Activated effector memory CD4-positive, alpha-beta T cell treated with anti-CD3 and anti-CD28 coated beads, Interleukin-2, amount 50 U/mL, for 16 hours (primary cell): ENCODE measurements at regions not wholly inside any gene's neighbourhood (a gene's known extent, or its start where the extent isn't known, plus 50 kb on each side); places are given as distances from the start of the nearest gene placed in this dataset.
"Not testable (repeated sequence)": the region's sequence is repeated elsewhere in the genome, so short reads cannot be mapped to it uniquely, and the experiment has no call there.

Experiments
- DNase-seq: peaks from one replicate; pipeline ENCODE4 v3.0.0-alpha.2; 2020

DNA sequence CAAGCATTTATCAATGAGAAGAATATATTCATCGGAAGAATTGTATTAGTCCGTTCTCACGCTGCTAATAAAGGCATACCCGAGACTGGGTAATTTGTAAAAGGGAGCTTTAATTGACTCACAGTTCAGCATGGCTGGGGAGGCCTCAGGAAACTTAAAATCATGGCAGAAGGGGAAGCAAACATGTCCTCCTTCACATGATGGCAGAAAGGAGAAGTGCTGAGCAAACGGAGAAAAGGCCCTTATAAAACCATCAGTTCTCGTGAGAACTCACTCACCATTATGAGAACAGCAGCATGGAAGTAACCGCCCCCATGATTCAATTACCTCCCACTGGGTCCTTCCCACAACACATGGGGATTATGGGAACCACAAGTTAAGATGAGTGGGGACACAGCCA lies 1688.2 kb downstream of the SPATA31A7 start:
- not testable (repeated sequence) for DNase-seq

GRCh38 chr9:62880453-62880852 lies 1690.6 kb downstream of the SPATA31A7 start:
- DNase-seq = not testable (repeated sequence)

DNA sequence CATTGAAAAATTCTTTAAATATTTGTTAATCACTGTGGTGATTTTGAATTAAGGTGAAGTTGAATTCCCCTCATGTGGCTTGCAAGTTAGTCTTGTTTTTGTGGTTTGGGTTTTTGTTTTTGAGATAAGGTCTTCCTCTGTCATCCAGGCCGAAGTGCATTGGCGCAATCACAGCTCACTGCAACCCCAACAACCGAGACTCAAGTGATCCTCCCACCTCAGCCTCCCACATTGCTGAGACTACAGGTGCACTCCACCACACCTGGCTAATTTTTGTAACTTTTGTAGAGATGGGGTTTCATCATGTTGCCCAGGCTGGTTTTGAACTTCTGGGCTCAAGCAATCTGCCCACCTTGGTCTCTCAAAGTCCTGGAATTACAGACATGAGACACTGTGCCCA lies 1691.1 kb downstream of the SPATA31A7 start:
- not testable (repeated sequence) for DNase-seq

GRCh38 chr9:62881811-62882210 lies 1692.0 kb downstream of the SPATA31A7 start:
- not testable (repeated sequence) for DNase-seq

DNA sequence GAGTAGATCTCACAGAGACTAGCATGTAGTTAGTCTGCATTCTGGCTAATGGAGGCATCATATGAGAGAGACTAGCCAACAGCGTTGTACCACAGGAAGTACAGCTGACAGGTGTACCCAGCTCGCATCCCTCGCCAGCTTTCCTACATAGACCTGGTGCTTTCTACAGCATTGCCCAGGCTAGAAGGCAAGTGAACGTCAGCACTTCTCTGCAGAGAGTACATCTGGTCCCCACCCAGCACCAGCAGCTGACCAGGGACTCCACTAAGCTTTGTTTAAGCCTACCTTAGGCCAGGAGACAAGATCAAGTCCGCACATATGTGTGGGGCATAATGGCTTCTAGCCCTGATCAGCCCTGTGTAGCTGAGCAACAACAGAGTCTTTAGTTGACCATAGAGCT lies 1692.9 kb downstream of the SPATA31A7 start:
- DNase-seq = not testable (repeated sequence)

DNA sequence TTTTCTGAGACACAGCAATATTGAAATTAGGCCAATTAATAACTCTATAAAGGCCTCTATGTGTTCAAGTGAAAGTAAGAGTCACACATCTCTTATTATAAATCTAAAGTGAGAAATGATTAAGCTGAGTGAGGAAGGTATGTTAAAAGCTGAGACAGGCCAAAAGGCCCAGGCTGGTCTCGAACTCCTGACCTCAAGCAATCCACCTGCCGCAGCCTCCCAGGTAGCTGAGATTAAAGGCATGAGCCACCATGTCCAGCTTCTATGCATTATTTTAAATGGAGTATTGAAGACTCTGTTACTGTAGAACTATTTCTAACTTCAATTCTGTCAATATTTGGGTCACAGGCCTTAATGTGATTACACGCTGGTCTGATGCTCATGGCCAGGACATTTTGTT lies 1706.9 kb downstream of the SPATA31A7 start:
- not testable (repeated sequence) for DNase-seq

DNA sequence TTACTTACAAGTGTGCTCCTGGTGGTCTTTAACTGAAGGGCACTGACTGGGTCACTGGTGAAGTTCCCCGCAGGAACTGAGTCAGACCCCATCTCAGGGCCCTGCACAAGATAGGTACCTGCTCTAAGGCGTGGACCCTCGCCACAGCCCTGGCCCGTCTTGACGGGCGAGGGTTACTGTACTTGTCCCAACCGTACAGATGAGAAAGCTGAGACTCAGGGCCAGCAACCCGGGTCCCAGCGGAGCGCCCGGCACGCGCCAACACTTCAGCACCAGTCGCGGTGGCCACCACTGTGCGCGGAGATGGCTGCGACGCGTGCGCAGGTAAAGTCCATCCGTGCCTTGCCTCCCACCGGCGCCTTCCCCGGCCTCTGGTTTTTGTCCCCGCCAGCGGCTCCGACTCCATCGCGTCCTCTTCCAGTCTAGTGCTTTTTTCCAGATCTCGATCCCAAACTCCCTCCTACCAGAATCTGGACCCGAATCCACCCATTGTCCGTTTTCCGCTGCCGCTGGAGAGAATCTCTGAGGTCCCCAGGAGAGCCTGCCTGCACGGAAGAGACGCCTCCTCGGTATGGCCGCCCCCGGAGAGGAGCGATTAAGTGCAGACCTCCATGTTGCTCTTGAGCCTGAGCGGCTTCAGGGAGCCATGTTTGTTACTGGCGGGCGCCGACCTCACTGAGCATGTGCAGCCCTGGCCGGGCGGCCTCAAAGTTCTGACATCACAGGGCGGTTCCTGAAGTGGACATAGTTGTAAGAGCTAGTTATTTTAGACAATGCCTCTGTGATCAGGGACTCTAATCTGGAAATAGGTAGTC lies 1707.8 kb downstream of the SPATA31A7 start:
- DNase-seq = peak; percentile 87

DNA sequence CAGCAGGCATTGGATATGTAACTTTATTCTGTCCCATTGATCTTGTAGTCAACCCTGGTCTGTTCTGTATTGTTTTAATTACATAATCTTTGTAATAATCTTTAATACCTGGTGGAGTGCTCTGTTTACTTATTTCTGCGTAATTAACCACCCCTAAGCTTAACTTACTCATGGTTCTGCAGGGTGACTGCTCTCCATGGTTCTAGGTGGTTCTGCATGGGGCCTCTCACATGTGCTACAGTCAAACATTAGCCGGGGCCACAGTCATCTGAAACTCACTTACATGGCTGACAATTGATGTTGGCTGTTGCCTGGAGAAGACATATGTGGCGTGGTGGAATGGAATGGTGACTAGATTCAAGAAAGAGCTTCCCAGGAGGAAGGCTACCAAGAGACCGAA lies 1709.8 kb downstream of the SPATA31A7 start:
- not testable (repeated sequence) for DNase-seq

GRCh38 chr9:62904061-62904460 lies 1714.2 kb downstream of the SPATA31A7 start:
- peak; percentile 46 for DNase-seq

DNA sequence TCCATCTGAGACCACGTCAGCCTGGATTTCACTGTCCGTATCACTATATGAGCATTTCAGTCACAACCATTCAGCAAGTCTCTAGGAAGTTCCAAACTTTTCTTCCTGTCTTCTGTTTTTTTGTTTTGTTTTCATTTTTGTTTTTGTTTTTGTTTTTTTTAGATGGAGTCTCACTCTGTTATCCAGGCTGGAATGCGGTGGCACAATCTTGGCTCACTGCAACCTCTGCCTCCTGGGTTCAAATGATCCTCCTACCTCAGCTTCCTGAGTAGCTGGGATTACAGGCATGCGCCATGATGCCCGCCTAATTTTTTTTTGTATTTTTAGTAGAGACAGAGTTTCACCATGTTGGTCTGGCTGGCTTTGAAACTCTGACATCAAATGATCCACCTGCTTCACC lies 1715.9 kb downstream of the SPATA31A7 start:
- not testable (repeated sequence) for DNase-seq

GRCh38 chr9:62907866-62908265 lies 1718.0 kb downstream of the SPATA31A7 start:
- DNase-seq = peak; percentile 39

GRCh38 chr9:62908271-62908670 lies 1718.4 kb downstream of the SPATA31A7 start:
- DNase-seq = peak; percentile 16

DNA sequence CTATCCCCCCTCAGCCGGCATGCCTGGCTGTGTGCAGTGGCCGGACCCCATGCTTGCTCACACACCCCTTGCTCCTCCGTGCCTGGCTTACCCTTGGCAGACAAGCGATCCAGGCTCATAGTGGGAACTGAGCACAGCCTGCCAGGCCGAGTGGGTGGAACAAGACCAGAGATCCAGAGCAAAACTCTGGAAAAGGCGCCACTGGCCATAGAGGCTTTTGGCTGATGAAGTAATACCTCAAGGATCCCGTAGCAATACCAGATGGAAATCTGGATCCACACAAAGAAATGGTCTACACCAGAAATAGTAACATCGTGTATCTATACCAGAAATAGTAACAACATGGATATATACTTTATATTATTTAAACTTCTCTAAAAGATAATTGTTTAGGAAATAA lies 1719.6 kb downstream of the SPATA31A7 start:
- DNase-seq = peak; percentile 58

GRCh38 chr9:62912278-62912677 lies 1722.4 kb downstream of the SPATA31A7 start:
- not testable (repeated sequence) for DNase-seq

DNA sequence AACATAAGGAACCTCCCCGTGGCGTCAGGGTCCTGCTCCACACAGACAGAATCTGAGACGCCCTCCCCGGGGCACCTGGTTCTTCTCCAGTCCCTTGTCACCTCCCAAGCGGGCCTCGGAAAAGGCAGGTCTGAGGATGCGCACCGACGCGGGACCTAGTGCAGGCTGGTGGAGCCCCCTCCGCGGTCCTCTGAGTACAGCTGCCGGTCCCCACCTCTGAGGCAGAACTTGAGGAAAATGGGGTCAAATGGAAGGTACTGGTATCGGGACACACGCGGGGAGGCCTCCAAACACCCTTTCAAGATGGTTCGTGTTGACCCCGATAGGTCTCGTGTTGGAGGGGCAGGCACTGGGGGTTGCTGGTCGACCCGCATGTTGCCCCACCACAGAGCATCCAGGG lies 1725.3 kb downstream of the SPATA31A7 start:
- DNase-seq = peak; percentile 61

DNA sequence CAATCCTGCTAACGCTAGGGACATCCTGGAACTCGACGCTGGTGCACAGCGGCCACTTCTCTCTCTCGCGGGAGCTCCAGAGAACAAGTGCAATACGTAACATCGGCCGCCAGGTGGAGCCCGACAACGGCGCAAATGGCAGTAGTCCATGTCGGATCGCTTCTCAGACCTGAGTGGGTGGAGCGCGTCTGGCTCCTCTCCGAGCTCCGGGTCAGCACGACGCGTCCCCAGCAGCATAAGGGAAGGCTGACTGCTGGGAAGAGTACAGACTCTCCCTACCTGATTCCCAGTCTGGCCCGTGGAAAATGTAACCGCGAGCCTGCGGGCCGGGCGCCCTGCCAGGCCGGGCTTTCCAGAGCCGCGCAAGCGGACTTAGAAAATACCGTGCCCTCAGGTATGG lies 1725.8 kb downstream of the SPATA31A7 start:
- not testable (repeated sequence) for DNase-seq

GRCh38 chr9:62918648-62919385 lies 1729.0 kb downstream of the SPATA31A7 start:
- DNase-seq = peak; percentile 50

GRCh38 chr9:62931484-62931883 lies 1741.6 kb downstream of the SPATA31A7 start:
- DNase-seq = not testable (repeated sequence)

- not testable (repeated sequence) for DNase-seq
Measured at GRCh38 chr9:62952840-62953239, 1763.0 kb downstream of the SPATA31A7 start.
